ENCODE measurements at regions not wholly inside any gene's neighbourhood (a gene's known extent, or its start where the extent isn't known, plus 50 kb on each side); places are given as distances from the start of the nearest gene placed in this dataset.
"Not testable (repeated sequence)": the region's sequence is repeated elsewhere in the genome, so short reads cannot be mapped to it uniquely, and the experiment has no call there.

- not testable (repeated sequence) for DNase-seq
Measured at GRCh38 chr6:169856442-169857342, 105.3 kb downstream of the ERMARD start.

DNA sequence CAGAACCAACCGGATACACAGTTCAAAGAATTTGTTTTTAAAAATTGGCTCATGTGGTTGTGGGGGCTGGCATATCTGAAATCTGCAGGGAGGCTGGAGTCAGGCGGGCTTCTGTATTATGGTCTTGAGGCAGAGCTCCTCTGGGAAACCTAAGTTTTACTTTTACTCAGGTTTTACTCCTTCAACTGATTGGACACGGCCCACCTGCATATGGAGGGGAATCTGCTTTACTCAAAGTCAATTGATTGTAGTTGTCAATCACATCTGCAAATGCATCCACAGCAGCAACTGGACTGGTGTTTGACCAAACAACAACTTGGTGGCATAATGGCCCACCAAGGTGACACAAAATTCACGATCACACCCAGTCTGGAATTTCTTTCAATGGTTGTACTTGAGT lies 103.4 kb downstream of the ERMARD start:
- no peak for DNase-seq

GRCh38 chr6:169854083-169854725 lies 102.8 kb downstream of the ERMARD start:
- no peak for DNase-seq

DNA sequence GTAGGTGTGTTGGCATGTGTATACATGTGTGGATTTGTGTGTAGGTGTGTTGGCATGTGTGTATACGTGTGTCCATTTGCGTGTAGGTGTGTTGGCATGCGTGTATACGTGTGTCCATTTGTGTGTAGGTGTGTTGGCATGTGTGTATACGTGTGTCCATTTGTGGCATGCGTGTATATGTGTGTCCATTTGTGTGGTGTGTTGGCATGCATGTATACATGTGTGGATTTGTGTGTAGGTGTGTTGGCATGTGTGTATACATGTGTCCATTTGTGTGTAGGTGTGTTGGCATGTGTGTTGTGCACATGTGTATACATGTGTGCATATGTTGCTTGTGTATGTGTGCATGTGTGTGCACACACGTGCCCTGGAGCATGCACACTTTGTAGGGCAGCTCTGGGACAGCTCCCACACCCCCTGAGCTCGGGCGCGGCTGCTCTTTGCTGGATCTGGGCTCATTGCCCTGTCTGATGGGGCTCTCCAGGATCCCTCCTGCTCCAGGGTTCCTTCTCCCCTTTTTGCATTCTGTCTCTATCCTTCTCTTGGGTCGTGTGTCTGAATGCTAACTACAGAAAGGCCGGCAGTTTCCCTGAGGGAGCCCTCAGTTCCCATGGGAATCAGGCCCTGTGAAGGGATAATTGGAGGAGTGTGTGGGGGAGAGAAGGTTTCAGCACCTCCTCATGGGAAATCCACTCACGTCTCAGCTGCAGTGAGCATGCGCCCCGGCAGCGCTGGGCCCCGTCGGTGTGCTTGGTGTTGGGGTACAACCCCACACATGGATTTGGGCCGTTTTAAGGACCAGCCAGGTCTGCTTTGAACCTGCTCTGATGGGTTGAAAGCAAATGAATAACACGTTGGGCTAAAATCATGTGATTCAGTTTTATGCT lies 102.0 kb downstream of the ERMARD start:
- no peak for DNase-seq

DNA sequence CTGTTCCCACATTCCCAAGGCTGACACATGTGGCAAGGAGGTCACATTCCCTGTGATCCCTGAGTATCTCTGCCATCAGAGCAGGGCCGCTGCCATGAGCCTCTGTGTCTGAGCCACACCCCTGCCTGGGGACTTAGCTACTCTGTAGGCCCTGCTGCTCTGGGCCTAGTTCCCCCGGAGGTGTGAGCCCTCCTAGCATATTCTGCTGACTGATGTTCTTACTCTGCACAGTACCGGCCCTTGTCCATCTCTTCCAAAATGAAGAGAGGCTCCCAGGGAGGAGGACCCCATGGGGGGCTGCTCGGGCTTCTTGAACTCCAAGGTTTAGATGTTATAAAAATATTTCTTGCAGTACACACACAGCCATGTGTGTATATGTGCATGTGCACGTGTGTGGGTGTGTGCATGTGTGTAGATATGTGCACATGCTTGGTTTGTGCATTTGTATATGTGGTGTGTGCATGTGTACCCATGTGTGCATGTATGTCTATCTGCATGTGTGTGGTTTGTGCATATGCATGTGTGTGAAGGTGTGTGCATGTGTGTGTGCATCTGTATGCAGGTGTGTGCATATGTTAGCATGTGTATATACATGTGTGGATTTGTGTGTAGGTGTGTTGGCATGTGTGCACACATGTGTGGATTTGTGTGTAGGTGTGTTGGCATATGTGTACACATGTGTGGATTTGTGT lies 101.2 kb downstream of the ERMARD start:
- DNase-seq, result no peak

GRCh38 chr6:169851641-169852503 lies 100.5 kb downstream of the ERMARD start:
- peak; percentile 17 for DNase-seq

GRCh38 chr6:169850746-169851145 lies 99.3 kb downstream of the ERMARD start:
- DNase-seq, result no peak

GRCh38 chr6:169850154-169850553 lies 98.7 kb downstream of the ERMARD start:
- DNase-seq, result no peak

DNA sequence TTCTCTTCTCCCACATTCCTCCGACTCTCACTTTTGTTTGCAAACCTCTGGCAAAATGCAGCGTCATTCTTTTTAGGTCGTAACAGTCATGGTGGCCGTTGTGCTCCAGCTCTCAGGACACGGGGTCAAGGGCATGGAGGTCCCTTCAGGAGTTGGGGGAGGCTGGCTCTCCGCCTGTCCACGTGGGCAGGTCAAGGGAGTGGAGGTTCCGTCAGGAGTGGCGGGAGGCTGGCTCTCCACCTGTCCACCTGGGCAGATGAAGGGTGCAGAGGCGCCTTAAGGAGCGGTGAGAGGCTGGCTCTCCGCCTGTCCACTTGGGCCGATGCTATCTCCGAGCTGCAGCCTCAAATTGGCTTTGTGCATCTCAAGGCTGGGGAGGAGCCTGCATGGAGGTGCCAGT lies 98.0 kb downstream of the ERMARD start:
- DNase-seq, result no peak

DNA sequence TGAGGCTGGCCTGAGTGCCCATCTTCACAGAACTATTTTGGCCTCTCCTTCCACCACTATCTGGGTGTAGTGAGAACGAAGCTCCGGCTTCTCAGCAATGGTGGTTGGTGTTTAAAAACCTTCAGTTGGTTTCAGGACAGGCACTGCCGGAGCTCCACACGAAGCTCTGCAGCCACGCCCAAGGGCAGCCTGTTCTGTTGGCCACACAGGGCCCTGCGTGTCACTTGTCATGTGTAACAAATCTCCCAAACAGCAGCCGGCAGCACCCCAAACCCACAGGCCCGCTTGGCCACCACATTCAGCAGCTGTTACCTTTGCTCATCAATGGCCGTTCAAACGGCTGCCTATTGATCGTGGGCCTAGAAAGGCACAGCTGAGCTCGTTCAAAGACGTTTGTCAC lies 97.5 kb downstream of the ERMARD start:
- no peak for DNase-seq

- DNase-seq, result no peak
Measured at GRCh38 chr6:169847901-169848311, 96.5 kb downstream of the ERMARD start.

DNA sequence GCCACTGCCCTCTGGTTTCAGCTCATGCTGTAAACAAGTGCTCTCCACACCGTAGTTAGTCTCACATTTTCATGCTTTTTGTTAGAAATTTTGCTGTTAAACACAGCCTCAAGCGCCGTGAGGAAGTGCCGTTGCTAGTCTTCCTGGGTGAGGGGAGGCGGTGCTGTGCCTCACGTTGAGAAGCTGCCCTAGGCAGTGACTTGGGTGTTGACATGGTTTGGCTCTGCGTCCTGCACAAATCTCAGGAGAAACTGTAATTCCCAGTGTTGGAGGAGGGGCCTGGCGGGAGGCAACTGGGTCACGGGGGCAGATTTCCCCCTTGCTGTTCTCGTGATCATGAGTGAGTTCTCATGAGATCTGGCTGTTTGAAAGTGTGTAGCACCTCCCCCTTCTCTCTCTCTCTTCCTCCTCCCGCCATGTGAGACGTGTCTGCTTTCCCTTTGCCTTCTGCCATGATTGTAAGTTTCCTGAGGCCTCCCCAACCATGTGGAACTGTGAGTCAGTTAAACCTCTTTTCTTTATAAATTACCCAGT lies 95.8 kb downstream of the ERMARD start:
- DNase-seq, result no peak

DNA sequence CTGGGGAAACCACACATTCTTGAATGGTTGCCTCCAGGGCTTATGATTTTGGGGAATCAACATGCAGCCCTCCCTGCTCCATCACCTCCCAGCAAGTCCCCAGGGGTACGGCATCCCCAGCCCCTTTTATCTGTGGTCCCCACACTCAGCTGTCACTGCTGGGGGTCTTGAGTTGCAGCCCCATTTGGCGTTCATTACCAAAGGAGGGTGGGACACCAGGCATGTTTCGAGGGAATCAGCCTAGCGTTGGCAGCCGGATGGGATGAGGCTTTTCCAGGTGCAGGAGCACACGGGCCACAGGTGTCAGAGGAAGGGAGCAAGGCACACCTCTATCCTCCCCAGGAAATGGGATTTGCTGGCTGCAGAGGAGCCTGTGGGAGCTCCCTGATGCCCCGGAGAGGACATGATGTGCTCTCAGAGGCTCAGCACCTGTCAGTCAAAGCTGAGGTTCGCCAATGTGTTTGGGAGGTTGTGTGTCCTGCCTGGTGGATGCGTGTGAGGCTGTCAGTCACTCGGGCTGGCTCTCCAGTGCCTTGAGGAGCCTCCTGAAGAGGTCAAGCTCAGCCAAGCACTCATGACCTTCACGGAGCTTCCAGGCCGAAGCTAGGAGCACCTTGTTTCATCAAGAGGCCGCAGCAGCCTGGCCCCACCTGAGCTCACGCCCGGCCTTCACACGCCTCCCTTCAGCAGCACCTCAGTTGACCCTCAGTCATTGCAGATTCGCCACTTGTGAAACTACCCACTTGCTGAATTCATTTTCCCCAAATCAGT lies 95.0 kb downstream of the ERMARD start:
- no peak for DNase-seq

GRCh38 chr6:169845426-169846285 lies 94.2 kb downstream of the ERMARD start:
- no peak for DNase-seq

DNA sequence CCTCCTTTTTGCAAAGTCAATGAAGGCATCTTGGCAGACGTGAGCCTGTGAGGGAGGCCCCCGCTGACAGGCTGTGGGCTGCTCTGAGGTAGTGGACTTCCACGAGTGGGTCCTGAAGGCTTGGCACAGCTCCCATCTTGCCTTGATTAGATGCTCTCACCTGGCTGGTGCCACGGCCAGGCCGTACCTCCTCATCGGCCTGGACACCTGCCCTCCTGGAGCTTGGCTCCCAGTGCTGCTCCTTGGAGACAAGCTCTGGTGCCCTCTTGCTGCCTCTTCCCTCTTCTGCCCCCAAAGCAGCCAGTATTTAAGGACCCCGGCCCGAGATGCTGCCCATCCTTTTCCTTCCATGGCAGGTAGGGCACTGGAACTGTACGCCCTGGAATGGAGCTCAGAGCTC lies 93.5 kb downstream of the ERMARD start:
- no peak for DNase-seq

DNA sequence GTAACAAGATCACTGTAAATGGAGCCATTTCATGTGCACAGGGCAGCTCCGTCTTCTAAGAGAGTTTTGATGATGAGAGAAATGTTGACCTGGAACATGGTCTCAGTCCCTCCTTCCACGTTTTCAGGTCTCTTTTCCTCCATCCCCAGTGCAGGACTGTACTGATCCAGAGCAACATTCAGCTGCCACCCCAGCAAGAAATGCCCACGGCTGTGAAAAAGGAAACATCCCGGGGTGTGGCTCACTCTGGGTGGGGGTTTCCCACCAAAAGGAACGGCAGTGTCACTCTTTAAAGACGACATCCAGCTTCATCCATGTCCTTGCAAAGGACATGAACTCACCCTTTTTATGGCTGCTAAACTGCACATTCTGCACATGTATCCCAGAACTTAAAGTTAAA lies 92.6 kb downstream of the ERMARD start:
- DNase-seq, result no peak

DNA sequence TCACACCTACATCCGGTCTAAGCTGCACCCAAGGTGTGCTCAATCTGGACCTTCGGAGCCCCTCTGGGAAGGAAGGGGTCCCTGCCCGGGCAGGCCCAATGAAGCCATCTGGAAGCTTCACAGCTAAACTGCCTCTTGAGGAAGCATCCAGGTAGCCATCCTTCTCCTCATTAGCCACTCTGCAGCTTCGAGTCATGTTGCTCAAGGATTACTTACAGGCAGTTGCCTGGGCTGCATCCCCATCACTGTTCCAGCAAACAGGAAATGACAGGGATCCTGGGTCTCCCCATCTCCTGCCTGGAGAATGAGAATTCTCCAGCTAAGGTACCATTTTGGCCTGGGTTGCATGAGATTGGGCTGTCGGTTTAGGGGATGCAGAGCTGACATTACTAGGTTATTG lies 91.7 kb downstream of the ERMARD start:
- DNase-seq, result no peak

DNA sequence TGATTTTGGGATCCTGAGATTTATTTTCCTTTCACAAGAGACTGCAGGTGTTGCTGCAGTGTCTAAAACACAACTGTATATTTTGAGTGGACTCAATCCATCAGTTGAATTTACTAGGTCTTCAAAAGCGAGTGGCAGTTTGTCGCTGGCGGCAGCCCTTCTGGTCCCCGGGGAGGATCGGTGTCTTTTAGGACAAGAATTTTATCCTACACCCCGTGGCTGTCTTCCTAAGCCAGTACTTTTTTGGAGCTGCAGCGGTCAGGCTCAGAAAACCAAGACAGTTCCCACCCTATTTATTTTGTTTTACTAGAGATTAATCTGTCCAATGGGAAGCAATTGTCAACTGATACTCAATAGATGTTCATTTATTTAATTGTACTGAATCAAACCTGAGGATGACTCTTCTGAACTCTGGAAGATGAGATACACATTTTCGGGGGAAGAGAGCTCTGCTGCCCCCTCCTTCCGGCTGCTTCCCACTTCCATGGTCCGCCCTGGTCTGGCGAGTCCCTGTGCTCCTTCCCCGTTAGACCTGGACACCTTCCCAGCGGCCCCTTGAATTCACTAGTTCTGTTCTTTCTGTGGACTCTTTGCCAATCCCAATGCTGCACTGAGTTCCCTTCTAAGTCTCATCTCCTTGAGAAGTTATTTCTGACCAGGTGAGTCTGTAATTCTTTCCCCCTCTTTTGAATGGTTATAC lies 90.6 kb downstream of the ERMARD start:
- DNase-seq, result no peak

GRCh38 chr6:169841251-169841650 lies 89.8 kb downstream of the ERMARD start:
- DNase-seq, result no peak

Measured in GDM1 (cell line).